Fibroblast of skin of back (primary cell): ENCODE measurements at regions not wholly inside any gene's neighbourhood (a gene's known extent, or its start where the extent isn't known, plus 50 kb on each side); places are given as distances from the start of the nearest gene placed in this dataset.
A peak's percentile ranks its signal among the peaks of the same experiment; 100 is the strongest.
"Not testable (repeated sequence)": the region's sequence is repeated elsewhere in the genome, so short reads cannot be mapped to it uniquely, and the experiment has no call there.

Source experiments
- DNase-seq: peaks from one replicate; pipeline ENCODE4 v3.0.0-alpha.2; 2013

GRCh38 chr3:102348904-102349303, 85.9 kb upstream of the ZPLD1 start:
- DNase-seq: no peak

DNA sequence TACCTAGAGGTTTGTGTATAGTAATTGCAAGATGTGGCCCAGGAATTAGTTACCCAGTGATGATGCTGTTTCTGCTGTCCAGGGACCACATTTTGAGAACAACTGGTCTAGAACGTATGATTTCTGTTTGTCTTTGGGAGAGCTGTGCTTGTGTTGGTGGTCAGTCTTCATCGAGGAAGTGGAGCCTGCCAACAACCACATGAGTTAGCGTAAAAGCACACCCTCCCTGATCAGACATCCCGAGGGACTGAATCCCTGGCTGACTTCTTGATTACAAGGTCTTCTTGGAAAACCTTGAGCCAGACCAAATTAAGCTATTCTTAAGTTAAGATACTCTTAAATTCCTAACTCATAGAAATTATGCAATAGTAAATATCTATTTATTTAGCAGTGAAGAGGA, 81.7 kb upstream of the ZPLD1 start:
- no peak for DNase-seq

DNA sequence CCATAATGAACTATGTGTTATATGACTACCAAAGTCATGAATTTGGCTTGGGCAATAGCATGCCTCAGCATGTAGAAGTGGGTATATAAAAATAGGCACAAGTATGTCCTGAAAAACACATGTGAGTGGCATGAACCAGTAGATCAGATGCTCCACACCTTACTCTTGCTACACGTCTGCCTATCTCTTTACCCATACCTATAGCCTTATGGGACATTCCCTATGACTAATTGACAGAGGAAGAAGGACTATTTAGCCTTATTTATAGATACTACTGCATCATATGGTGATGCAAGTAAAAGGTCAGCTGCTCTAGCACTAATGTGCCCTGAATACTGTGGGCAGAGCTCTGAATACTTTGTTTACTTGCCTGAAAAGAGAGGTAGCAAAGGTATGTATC, 81.0 kb upstream of the ZPLD1 start:
- DNase-seq: no peak

GRCh38 chr3:102354818-102355515, 79.8 kb upstream of the ZPLD1 start:
- peak; percentile 27 for DNase-seq

- no peak for DNase-seq
Observed at GRCh38 chr3:102356506-102356905, 78.3 kb upstream of the ZPLD1 start.

- not testable (repeated sequence) for DNase-seq
Observed at GRCh38 chr3:102357313-102357712, 77.5 kb upstream of the ZPLD1 start.

DNA sequence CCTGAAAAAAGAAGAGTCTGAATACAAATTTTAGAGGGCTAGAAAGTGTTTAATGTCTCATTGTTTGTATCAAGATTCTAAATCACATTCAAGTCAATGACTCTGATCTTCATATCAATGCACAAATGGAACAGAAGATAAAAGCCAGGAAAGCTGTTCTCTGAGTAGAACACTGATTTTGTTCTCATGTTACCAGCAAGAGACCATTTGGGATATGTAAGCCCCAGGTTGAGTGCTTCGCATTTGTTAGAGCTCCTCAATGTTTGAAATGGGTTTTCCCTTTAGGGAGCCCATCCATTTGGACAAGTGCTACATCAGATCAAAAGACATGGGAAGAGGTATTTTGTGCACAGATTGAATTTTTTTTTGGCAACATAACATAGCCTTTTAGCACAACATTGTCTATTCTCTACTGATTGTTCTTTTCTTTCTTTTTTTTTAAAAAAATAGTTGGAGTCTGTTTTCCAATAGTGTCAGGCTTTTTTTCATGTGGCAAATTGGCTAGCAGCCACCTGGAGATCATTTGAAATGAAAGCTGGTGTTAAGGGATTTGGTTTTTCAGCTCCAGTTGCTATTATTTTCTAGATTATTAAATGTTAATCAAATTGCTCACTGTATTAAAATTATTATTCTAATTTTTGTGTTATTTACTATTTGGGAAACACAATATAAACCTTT, 74.5 kb upstream of the ZPLD1 start:
- DNase-seq: no peak

DNA sequence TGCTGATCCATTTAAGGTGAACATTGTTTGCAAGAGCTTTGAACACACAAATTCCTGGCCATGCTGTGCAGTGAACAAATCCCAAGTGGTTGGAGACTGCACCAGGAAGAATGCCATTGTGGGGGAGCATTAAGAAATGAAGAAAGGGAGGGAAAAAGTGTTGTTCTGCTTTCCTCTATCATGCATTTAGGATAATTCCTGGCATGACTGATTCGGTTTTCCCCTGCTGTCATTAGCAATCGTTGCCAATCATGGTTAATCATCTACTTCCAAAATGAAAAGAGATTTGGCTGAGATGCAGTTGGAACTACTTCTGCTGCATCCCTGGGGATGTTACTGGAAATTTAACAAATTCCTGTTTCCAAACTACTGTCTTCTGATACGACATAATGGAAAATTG, 73.7 kb upstream of the ZPLD1 start:
- DNase-seq: no peak

- not testable (repeated sequence) for DNase-seq
Observed at GRCh38 chr3:102366116-102366515, 68.7 kb upstream of the ZPLD1 start.

- no peak for DNase-seq
Observed at GRCh38 chr3:102374863-102375634, 59.8 kb upstream of the ZPLD1 start.

DNA sequence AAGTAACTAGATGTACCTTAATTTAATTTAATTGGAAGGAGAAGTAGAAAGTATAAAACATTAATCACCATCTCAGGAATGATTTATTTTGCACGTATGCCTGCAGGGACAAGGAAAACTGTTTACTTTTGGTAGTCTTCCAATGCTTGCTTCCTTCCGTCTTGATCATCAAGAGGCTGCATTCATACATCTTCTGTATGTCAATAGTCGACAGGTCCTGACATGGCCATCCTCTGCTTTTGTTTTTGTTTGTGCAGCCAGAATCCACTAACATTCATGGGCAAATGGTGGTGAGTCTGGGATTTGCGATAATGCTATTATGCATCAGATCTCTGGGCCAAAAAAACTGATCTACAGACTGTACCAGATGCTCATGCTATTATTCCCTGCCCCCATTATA, 56.6 kb upstream of the ZPLD1 start:
- no peak for DNase-seq

DNA sequence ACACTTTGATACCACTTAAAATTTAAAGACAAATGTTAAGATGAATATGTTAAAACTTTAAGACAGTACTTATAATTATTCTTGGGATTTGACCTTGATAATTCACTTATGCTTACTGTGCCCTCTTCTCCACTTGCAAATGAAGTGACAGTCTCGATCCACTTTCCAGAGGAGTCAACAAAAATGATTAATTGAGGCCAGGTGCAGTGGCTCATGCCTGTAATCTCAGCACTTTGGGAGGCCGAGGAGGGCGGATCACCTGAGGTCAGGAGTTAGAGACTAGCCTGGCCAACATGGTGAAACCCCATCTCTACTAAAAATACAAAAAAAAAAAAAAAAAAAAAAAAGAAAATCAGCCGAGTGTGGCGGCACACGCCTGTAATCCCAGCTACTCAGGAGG, 52.6 kb upstream of the ZPLD1 start:
- DNase-seq: not testable (repeated sequence)
